ENCODE measurements at regions not wholly inside any gene's neighbourhood (a gene's known extent, or its start where the extent isn't known, plus 50 kb on each side); places are given as distances from the start of the nearest gene placed in this dataset.

GRCh38 chr21:33155422-33155821 lies 74.3 kb upstream of the IFNAR2 start:
- TF ChIP-seq CTCF (conservative IDR thresholded peaks at IDR 0.05): no peak
- DNase-seq (ENCODE audit: low read depth, low spot score): no peak
- Mint-ChIP-seq H3K9me3 (no peaks in the 10 kb centered on the region), H3K27ac (ENCODE audit: unreplicated experiment) (no peak overlapping the region), H3K36me3 (ENCODE audit: low read depth) (no peaks in the 10 kb centered on the region), H3K27me3 (ENCODE audit: low read depth) (peaks cover 67% of the 10 kb centered on the region), H3K4me3 (no peak overlapping the region), H3K4me1 (peaks cover 8% of the 10 kb centered on the region)

GRCh38 chr21:33157303-33157702 lies 72.4 kb upstream of the IFNAR2 start:
- DNase-seq (ENCODE audit: low read depth, low spot score): no peak
- no peaks in the 10 kb centered on the region for H3K36me3 Mint-ChIP-seq (ENCODE audit: low read depth)
- H3K27ac Mint-ChIP-seq (ENCODE audit: unreplicated experiment): no peak overlapping the region
- H3K27me3 Mint-ChIP-seq (ENCODE audit: low read depth): peaks cover 68% of the 10 kb centered on the region
- H3K9me3 Mint-ChIP-seq: no peaks in the 10 kb centered on the region
- no peak overlapping the region for H3K4me3 Mint-ChIP-seq
- TF ChIP-seq CTCF (conservative IDR thresholded peaks at IDR 0.05): no peak
- peaks cover 8% of the 10 kb centered on the region for H3K4me1 Mint-ChIP-seq

- no peak overlapping the region for H3K27ac Mint-ChIP-seq (ENCODE audit: unreplicated experiment)
- H3K27me3 Mint-ChIP-seq (ENCODE audit: low read depth): peaks cover 63% of the 10 kb centered on the region
- no peaks in the 10 kb centered on the region for H3K9me3 Mint-ChIP-seq
- no peaks in the 10 kb centered on the region for H3K36me3 Mint-ChIP-seq (ENCODE audit: low read depth)
- no peak overlapping the region for H3K4me3 Mint-ChIP-seq
- no peak for TF ChIP-seq CTCF (conservative IDR thresholded peaks at IDR 0.05)
- DNase-seq (ENCODE audit: low read depth, low spot score): no peak
- H3K4me1 Mint-ChIP-seq: peaks cover 12% of the 10 kb centered on the region
These were observed 71.1 kb upstream of the IFNAR2 start for GRCh38 chr21:33158654-33159053.

- Mint-ChIP-seq H3K36me3 (ENCODE audit: low read depth) (no peaks in the 10 kb centered on the region), H3K9me3 (no peaks in the 10 kb centered on the region), H3K4me1 (peaks cover 12% of the 10 kb centered on the region), H3K27me3 (ENCODE audit: low read depth) (peaks cover 57% of the 10 kb centered on the region), H3K4me3 (no peak overlapping the region), H3K27ac (ENCODE audit: unreplicated experiment) (no peak overlapping the region)
- DNase-seq (ENCODE audit: low read depth, low spot score): no peak
- no peak for TF ChIP-seq CTCF (conservative IDR thresholded peaks at IDR 0.05)
These were observed 67.2 kb upstream of the IFNAR2 start for GRCh38 chr21:33162436-33162951.

GRCh38 chr21:33168886-33169285 lies 60.9 kb upstream of the IFNAR2 start:
- DNase-seq (ENCODE audit: low read depth, low spot score): no peak
- no peak for TF ChIP-seq CTCF (conservative IDR thresholded peaks at IDR 0.05)
- Mint-ChIP-seq H3K36me3 (ENCODE audit: low read depth) (no peaks in the 10 kb centered on the region), H3K9me3 (no peaks in the 10 kb centered on the region), H3K27ac (ENCODE audit: unreplicated experiment) (no peak overlapping the region), H3K27me3 (ENCODE audit: low read depth) (peaks cover 50% of the 10 kb centered on the region), H3K4me3 (no peak overlapping the region), H3K4me1 (no peaks in the 10 kb centered on the region)

- no peak overlapping the region for H3K27ac Mint-ChIP-seq (ENCODE audit: unreplicated experiment)
- H3K9me3 Mint-ChIP-seq: no peaks in the 10 kb centered on the region
- H3K4me1 Mint-ChIP-seq: no peaks in the 10 kb centered on the region
- TF ChIP-seq CTCF (conservative IDR thresholded peaks at IDR 0.05): no peak
- no peak for DNase-seq (ENCODE audit: low read depth, low spot score)
- H3K4me3 Mint-ChIP-seq: no peak overlapping the region
- H3K27me3 Mint-ChIP-seq (ENCODE audit: low read depth): peaks cover 49% of the 10 kb centered on the region
- no peaks in the 10 kb centered on the region for H3K36me3 Mint-ChIP-seq (ENCODE audit: low read depth)
These were observed 60.4 kb upstream of the IFNAR2 start for GRCh38 chr21:33169359-33169758.

Data from neural crest cell (in vitro differentiated cells).